ENCODE measurements at regions not wholly inside any gene's neighbourhood (a gene's known extent, or its start where the extent isn't known, plus 50 kb on each side); places are given as distances from the start of the nearest gene placed in this dataset.

DNA sequence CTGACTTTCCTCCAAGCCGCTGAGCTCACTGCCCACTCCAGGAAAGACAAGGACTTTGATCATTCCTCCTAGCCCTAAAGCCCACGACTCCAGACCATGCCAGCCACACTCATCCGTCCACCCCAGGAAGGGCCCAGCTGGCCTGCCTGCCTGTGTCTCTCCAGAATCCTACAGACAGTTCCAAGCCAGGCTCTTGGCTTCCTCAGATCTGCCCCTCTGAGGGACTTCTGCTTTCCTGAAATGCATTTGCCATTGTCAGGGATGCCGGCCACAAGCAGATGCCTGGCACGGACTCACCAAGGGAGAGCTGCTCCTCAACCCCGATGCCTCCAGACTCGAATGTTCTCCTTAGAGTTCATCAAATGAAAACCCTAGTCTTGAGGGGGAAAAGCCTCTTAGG, 155.8 kb downstream of the OAT start:
- TF ChIP-seq ZNF664 (tag by site-specific recombination; IDR thresholded peaks at IDR 0.05), result no peak
- TF ChIP-seq, protein P1, sequence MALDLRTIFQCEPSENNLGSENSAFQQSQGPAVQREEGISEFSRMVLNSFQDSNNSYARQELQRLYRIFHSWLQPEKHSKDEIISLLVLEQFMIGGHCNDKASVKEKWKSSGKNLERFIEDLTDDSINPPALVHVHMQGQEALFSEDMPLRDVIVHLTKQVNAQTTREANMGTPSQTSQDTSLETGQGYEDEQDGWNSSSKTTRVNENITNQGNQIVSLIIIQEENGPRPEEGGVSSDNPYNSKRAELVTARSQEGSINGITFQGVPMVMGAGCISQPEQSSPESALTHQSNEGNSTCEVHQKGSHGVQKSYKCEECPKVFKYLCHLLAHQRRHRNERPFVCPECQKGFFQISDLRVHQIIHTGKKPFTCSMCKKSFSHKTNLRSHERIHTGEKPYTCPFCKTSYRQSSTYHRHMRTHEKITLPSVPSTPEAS (tag by site-specific recombination; IDR thresholded peaks at IDR 0.05), result no peak

All from HEK293 (cell line).